ENCODE measurements at regions not wholly inside any gene's neighbourhood (a gene's known extent, or its start where the extent isn't known, plus 50 kb on each side); places are given as distances from the start of the nearest gene placed in this dataset.
"Not testable (repeated sequence)": the region's sequence is repeated elsewhere in the genome, so short reads cannot be mapped to it uniquely, and the experiment has no call there.

DNA sequence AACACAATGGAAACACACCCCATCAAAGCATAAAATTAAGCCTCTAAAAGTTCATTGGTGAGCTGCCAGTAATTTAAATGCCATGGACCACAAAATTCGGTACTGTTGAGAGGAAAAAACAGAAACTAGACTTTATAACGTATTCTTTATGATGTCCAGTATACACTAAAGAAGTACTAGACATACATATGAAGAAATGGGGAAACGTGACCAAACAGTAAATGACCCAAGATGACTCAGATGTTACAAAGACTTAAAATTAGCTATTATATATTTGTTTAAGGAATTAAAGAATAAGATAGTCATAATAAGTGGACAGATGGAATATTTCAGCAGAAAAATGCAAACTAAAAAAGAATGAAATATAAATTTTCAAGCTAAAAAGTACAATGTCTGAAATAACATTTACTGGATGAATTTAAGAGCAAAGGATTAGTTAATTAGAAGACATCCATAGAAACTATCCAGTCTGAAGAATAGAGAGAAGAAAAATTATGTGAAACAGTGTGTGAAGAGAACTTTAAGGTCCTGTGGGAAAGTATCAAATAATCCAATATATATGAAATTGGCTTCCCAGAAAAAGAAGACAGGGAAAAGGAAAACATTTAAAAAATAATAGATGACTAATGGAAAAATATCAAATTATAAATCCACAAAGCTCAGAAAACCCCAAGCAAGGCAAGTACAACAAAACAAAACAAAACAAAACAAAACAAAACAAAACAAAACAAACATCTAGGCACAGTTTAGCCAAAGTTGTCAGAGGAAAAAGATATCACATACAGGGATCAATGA is 69.4 kb downstream of the SAMD9 start:
- no peak for DNase-seq (ENCODE audit: low read depth in 2 of 3, low spot score in 2 of 3)

DNA sequence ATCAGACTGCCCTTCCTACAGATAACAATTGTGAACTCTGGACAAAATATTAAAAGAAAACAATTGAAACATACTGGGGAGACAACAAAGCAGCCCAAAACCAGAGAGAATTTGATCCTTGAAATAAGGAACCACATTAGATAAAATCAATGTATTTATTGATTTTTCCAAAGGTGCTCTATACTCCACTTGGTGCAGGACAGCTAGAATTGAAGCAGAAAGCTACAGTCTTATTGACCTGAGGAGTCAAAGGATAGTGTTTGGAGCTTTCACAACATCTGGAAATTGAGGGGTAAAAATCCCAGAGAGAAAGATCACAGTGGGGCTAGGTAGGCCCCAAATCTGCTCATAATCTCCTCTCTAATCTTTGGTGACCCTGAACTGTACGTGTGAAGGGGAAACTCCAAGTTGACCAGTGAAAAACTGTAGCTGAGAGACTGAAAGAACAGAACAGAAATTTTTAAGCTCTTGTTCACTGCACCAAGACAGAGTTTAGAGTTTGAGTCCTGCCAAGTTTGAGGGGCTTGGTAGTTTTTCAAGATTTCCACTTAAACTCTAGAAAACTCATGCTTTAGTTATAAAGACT is 70.2 kb downstream of the SAMD9 start:
- no peak for DNase-seq (ENCODE audit: low read depth in 2 of 3, low spot score in 2 of 3)

GRCh38 chr7:93046641-93047040 is 71.1 kb downstream of the SAMD9 start:
- DNase-seq (ENCODE audit: low read depth in 2 of 3, low spot score in 2 of 3): no peak

- DNase-seq (ENCODE audit: low read depth in 2 of 3, low spot score in 2 of 3): no peak
These were observed 73.5 kb downstream of the SAMD9 start for GRCh38 chr7:93044147-93044810.

GRCh38 chr7:93043385-93043985 is 74.3 kb downstream of the SAMD9 start:
- no peak for DNase-seq (ENCODE audit: low read depth in 2 of 3, low spot score in 2 of 3)

DNA sequence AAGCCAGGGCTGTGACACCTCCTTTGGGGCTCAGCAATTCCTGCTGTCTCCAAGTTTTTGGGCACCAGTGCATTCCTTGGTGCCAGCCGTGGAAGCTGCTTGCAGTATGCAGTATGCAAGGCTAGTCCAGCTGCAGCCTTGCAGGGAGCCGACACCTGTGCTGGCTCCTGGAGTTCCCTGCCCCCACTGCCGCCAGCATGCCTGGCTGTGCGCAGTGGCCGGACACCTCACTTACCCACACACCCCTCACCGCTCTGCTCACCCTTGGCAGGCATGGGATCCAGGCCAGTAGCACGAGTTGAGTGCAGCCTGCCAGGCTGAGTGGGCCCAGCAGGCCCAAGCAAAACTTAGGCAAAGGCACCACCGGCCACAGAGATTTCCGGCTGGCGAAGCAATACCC is 77.4 kb downstream of the SAMD9 start:
- no peak for DNase-seq (ENCODE audit: low read depth in 2 of 3, low spot score in 2 of 3)

GRCh38 chr7:93039786-93040185 is 78.0 kb downstream of the SAMD9 start:
- no peak for DNase-seq (ENCODE audit: low read depth in 2 of 3, low spot score in 2 of 3)

- DNase-seq (ENCODE audit: low read depth in 2 of 3, low spot score in 2 of 3): no peak
These were observed 78.5 kb downstream of the SAMD9 start for GRCh38 chr7:93039282-93039681.

GRCh38 chr7:93036807-93037206 is 81.0 kb downstream of the SAMD9 start:
- no peak for DNase-seq (ENCODE audit: low read depth in 2 of 3, low spot score in 2 of 3)

- no peak for DNase-seq (ENCODE audit: low read depth in 2 of 3, low spot score in 2 of 3)
These were observed 81.6 kb downstream of the SAMD9 start for GRCh38 chr7:93036149-93036640.

- DNase-seq (ENCODE audit: low read depth in 2 of 3, low spot score in 2 of 3): no peak
These were observed 86.0 kb downstream of the SAMD9 start for GRCh38 chr7:93031795-93032194.

GRCh38 chr7:93030605-93031225 is 87.1 kb downstream of the SAMD9 start:
- no peak for DNase-seq (ENCODE audit: low read depth in 2 of 3, low spot score in 2 of 3)

DNA sequence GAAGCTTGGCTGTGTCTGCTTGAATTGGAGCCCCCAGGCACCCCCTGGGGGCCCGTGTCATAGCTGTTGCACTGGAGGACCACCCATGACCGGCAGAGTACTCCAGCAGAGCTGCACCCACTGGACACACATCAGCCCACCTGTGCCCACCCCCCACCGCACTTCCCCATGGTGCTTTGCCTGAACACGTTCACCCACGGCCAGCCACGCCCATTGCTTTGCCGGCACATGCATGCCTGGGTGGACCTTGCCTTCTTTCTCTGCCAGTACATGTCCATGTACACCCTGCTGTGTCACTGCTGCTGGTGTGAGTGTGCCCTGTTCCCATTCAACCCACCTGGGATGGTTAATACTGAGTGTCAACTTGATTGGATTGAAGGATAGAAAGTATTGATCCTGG is 88.7 kb downstream of the SAMD9 start:
- DNase-seq (ENCODE audit: low read depth in 2 of 3, low spot score in 2 of 3): no peak

DNA sequence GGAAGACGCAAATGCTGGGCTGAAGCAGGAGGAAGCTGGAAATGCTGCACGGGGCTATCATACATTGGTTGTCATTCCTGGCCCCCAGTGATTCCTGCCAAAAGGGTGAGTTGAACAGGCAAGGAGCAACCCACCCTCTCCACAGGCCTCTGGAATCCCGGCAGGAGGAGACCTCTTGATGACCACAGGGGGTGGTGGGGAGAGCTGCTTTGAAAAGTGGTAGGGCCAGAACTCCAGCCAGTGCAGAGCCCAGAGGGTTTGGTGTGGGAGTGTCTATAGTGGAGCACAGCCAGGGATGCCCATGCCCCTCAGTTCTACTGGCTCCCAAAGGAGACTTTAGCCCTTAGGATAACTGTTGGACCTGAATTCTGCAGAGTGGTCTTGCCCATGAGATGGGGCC is 89.2 kb downstream of the SAMD9 start:
- DNase-seq (ENCODE audit: low read depth in 2 of 3, low spot score in 2 of 3): no peak

DNA sequence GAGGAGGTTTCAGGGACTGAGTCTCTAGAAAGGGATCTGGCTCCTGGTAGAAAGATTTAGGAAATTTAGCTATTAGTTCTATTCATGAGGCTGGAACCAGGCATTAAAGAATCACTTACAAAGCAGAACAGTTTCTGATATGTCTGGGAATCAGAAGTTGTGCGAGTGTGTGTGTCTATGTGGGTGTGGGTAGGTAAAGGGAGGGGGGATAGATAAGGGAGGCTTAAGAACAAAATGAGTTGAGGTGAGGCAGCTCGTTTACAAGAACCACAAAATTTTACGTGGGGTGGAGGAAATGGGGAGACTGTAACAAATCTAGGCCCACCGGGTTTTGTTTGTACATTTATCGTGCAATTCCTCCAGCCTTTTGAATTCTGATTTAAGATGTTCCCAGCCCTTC is 90.7 kb downstream of the SAMD9 start:
- DNase-seq (ENCODE audit: low read depth in 2 of 3, low spot score in 2 of 3): no peak

DNA sequence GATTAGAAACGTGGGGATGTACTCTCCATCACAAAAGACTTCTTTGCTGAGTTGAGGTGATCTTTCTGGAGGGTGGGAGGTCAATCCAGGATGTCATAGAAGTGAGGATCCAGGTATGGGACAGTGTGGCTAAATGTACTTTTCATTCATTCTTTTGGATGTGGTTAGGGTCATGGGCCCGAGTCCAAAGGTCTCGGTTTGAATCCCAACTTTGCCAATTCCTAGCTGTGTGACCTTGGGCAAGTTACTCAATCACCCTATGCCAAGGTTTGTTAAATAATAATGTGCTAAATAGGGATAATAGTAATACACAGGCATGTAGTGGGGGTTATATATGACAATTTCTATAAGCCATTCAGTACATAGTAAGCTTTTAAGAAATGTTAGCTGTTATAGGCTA is 91.4 kb downstream of the SAMD9 start:
- DNase-seq (ENCODE audit: low read depth in 2 of 3, low spot score in 2 of 3): no peak

GRCh38 chr7:93025389-93025788 is 92.4 kb downstream of the SAMD9 start:
- DNase-seq (ENCODE audit: low read depth in 2 of 3, low spot score in 2 of 3): no peak

DNA sequence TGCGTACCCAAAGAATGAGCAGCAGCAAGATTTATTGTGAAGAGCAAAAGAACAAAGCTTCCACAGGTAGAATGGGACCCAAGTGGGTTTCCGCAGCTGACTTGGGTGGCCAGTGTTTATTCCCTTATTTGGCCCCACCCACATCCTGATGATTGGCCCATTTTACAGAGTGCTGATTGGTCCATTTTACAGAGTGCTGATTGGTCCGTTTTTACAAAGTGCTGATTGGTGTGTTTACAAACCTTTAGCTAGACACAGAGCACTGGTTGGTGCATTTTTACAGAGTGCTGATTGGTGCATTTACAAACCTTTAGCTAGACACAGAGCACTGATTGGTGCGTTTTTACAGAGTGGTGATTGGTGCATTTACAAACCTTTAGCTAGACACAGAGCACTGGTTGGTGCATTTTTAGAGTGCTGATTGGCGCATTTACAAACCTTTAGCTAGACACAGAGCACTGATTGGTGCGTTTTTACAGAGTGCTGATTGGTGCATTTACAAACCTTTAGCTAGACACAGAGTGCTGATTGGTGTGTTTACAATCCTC is 94.8 kb downstream of the SAMD9 start:
- not testable (repeated sequence) for DNase-seq (ENCODE audit: low read depth in 2 of 3, low spot score in 2 of 3)

GRCh38 chr7:93021748-93022147 is 96.0 kb downstream of the SAMD9 start:
- no peak for DNase-seq (ENCODE audit: low read depth in 2 of 3, low spot score in 2 of 3)

DNA sequence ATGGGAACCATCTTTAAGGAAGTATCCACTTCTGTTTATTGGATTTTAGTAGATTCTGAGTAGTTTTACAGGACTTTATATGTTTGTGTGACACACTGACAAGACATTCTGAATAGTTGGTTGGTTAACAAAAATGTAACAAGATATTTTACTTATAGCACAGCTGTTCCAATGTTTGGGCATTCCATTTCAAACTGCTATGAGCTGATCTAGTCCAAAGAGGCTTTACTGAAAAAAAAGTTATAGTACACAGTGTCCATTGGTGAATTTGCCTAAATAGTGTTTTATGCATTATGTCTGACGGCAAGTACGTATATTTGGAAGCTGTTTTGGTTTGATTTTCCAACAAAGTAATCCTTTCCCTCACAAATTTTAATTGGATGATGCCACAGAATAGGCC is 99.1 kb downstream of the SAMD9 start:
- no peak for DNase-seq (ENCODE audit: low read depth in 2 of 3, low spot score in 2 of 3)

All from activated CD8-positive, alpha-beta memory T cell treated with anti-CD3 and anti-CD28 coated beads for 48 hours (primary cell).